GM18508 (cell line): ENCODE measurements at regions not wholly inside any gene's neighbourhood (a gene's known extent, or its start where the extent isn't known, plus 50 kb on each side); places are given as distances from the start of the nearest gene placed in this dataset.

Experiments
- ATAC-seq: cut with Tn5 transposase; IDR thresholded peaks from one replicate; pipeline ENCODE4 v1.9.1; 2021; ENCODE audit warnings: moderate number of reproducible peaks; ENCODE audit not compliant: insufficient read depth, unreplicated experiment

DNA sequence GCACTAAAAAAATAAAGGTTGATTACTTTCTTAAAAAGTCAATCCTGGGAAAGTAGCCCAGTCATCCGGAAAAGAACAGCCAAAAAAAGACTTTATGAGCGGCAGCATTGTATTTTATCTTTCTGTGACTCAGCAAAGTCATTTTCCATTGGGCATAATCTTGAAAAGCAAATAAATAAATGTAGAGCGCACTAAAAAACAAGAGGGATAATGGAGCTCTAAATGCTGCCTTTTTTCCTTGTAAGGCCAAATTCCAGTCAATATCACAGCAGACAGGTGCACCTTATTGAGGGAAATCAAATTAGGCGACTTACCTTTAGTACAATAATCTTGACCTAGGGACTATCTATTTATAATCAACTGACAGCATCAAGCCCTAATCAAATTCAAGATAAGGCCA is 266.8 kb downstream of the MTRR start:
- ATAC-seq, result no peak

DNA sequence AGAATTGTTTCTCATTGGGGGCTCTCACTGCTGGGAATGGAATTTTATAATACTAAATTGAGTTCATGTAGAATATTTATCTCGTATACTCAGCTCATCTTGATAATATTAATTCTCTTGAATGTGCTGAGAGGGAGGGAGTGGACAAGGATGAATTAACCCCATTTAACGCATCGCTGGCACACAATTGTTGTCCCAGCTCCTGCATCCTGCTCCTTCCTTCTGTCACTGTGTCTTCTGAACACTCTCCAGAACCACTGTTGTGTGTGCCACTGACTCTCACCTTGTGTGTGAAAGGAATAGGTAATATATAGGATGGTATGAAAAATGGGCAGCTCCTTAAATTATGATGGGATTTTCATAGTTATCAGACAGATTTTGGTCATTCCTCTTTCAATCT is 267.3 kb downstream of the MTRR start:
- no peak for ATAC-seq

DNA sequence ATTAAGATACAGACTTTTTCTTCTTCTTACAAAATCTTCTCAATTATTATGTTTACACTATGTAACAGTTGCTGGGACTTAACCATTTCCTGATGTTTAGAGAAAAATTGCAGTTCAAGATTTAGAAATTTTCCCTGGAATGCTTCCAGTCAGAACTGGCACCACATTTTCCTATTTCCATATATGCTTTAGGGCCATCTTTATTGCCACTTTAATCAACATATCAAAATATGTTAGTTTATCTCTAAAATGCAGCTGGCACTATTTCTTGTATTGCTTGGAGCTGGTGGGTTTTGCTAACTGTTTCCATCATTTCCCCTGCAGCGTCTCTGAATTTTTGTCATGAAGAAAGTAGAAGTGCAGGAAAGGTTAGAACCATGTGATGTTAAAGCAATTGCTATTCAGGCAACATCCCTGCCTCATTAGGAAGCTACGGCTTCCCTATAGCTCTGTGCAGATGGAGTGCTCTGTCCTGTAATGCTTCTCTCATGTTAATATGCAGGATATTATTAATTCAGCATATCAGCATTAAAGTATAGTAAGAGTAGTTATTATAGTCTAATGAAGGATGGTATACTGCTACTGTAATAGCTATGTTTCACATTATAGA is 269.1 kb downstream of the MTRR start:
- no peak for ATAC-seq

DNA sequence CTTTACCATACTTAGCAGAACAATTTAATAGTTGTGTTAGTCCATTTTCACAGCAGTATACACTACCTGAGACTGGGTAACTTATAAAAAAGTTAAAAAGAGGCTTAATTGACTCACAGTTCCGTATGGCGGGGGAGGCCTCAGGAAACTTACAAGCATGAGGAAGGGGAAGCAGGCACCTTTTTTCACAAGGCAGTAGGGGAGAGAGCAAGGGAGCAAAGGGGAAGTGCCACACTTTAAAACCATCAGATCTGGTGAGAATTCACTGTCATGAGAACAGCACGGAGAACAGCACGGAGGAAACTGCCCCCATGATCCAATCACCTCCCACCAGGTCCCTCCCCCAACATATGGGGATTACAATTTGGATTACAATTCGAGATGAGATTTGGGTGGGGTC is 269.9 kb downstream of the MTRR start:
- ATAC-seq, result no peak

DNA sequence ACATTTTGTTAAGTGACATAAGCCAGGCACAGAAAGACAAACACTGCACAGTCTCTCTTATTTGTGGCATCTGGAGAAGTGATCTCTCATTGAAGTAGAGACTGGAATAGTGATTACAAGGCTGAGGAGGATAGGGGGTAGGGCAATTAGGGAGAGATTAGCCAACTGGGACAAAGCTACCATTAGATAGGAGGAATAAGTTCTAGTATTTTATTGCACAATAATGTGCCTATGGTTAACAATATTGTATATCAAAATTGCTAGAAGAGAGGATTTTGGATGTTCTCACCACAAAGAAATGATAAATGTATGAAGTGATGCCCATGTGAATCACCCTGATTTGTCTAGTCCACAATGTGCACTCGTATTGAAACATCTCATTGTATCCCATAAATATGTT is 281.8 kb downstream of the MTRR start:
- no peak for ATAC-seq

DNA sequence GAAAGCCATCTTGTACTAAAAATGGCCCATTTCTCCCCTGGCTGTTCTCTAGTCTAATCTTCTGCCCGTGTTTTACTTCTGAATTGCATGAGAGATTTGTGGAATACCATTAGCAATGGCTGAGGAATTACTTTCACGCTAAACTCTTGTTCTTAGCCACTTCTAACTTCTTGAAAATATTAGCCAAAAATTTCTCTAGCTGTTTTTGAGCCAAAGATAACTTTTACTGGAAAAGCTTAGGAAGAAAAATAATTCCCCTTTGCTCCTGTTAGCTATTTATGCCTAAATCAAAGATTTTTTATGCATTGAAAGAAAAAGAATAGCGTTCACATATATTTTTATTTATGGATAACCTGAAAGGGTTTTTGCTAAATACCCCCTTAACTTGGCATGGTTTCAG is 287.8 kb downstream of the MTRR start:
- no peak for ATAC-seq

DNA sequence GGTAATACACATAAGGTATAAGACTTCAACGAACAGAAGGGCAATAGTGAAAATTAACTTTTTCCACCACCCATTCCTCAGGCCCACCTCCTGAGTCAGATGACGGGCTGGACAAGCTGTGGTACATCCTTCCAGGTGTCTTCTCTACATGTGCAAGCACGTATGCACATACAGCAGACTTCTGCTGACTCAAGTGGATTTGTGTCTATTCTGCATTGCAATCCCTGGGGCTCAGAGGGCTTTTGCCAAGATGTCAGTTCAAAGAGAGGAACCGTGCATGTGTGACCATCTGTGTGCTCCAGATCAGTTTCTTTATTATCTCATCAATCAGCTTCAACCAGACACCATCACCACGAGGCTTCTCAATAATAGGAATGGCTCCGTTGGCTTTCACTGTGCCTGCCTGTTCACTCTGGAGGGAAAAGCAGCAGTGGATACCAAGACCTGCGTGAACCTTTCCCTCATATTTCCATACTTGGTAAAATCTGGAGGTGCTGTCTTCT is 288.4 kb downstream of the MTRR start:
- ATAC-seq, result no peak

DNA sequence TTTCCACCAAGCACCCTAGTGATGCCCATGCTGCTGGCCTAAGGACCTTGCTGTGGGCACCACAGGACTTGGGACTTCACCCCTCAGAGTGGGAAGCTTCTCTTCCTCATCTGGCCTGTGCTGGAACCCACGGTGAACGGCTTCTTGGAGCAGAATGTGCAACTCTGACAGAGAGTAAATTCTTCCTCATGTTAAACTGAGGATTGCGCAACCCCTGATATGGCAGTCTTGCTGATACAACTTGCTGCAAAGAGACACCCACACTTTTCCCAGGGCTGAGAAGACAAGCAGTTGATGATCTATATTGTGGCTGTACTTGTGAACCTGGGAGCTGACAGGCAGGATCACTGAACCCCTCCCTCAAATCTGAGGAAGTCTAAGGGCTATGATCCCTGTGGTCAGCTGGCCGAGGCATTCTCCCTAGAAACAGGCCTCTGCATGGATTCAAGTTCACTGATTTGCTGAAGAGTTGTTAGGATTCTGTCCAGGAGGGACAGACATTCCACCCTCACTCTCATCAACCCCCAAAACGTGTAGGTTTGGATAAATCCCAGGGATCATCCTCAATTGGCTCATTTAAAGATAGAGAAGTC is 307.2 kb downstream of the MTRR start:
- ATAC-seq, result no peak

DNA sequence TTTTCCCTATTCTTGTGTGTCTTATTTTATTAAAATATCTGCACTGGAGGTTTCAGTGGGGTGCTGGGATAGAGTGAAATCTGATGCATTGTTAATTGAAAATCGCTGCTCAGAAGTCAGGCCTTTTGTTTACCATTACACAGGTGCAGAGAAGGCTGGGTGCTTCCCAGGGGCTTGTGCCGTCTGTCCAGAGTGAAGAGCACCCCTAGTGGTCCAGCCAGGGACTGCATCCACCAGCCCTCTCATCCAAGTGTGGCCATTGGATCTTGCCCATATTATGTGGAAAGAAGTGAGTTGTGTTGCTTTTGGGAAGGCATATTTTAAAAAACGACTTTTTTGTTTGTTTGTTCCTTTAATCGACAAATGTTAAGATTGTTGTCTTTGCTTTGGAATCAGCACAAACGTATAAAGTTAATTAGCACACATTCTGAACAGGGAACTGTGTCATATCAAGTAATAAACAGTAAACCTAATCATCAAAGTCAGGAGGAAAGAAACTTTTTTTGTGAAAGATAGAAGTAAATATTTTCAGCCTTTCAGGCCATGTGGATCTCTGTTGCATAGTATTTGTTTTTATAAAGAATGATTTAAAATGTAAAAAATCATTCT is 315.6 kb downstream of the MTRR start:
- ATAC-seq, result peak; percentile 92

DNA sequence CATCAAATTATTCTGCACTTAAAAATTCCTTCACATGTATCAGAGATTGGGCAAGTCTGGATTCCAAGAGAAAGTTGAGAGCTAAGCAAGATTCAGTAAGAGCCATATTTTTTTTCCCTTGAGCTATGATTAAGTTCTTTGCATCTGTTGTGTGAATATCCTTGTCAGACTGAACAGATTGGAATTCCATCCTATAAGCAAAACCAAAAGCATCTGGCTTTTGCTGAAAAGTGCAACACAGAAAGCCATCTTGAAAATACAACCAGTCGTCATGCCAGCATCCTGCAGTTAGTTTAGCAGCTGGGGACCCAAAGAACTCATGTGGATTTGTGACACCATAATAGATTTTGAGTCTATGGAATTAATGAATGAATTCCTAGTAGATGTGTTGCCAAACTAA is 316.9 kb downstream of the MTRR start:
- no peak for ATAC-seq

DNA sequence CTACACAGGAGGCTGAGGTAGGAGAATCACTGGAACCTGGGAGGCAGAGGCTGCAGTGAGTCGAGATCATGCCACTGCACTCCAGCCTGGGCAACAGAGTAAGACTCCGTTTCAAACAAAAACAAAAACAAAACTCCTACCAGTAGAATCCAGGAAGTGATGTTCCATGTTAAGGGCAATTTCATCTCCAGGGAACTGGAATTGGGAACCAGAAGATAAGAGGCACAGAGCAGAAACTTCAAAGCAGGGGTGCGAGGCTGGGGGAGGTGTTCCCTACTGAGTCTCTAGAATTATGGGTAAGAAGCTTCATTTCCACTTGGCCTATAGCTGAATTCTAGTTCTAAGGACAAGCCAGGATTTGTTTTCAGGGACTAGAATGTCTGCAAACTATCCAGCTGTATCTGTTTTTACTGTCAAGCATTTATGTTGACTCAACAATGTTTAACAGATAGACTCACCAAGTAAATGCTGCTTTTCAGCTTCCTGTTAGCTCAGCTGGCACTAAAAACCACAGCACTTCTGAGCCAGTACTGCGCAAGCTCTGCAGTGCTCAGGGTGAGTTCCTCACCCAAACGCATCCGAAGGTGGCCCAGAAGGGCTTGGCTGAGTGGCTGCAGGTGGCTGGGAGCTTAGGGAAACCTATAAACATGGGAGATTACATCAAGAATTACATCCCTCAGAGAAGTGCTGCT is 320.1 kb downstream of the MTRR start:
- no peak for ATAC-seq

DNA sequence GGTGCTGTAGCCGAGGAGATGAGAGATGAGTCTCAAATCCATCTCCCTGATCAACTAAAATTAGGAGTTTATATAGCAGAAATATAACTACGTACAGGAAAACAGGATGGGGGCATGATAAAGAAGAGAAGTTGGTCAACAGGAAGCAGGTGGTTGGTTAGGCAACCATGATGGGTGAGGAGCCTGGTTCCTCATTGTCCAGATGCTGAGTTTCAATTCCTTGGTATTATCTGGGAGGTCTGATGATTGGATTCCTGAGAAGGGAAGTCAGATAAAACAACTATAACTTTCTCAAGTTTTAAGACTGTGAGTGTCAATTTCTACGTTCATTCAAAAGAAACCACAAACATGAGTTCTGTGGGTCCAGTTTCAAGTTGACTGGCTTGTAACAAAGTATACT is 323.9 kb downstream of the MTRR start:
- ATAC-seq, result no peak

DNA sequence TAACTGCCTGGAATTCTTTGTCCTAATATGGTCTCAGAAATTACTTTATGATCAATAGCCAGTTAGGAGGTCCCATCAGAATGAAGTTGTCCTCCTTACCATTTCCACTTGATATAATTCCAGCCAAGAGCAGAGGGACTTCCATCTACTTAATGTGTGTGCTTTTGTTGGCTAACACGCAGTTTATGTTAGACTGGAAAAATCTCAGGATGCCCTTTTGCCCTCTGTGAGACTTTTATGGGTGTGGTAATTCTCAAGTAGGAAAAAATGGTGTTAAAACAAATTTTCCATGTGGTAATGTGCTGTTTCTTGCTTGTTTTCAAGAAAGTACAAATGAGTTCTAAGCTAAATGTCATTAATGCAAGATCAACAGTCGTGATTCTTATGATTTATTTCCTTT is 327.1 kb downstream of the MTRR start:
- ATAC-seq, result no peak

DNA sequence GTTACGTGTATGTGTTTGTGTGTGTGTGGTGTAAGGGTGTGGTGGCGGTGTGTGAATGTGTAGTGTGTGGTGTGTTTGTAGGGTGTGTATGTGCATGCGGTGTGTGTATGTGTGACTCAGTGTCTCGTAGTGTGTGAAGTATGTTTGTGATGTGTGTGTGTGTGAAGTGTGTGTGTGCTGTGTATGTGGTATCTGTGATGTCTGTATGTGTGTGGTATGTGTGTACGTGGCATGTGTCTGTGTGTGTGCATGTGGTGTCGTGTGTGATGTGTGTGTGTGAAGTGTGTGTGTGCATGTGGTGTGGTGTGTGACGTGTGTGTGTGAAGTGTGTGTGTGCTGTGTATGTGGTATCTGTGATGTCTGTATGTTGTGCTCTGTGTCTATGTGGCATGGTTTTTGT is 339.4 kb downstream of the MTRR start:
- ATAC-seq, result no peak

DNA sequence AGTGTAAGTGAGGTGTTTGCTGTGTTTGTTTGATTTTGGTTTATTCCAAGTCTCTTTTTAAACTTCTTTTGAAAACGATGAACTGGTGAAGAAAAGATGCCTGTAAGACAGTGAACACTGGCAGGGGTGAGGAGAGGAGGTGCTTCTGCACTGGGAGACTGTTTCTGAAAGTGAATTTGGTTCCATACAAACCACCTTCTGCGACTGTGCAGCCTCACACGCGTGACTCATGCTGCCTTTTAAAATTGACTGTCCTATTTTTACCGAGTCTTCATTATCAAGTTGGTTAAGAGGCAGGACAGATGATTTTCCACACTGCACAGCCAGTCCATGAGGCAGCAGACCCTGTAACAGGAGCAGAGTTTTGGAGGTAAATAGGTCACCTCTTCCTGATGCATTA is 340.6 kb downstream of the MTRR start:
- ATAC-seq, result no peak

DNA sequence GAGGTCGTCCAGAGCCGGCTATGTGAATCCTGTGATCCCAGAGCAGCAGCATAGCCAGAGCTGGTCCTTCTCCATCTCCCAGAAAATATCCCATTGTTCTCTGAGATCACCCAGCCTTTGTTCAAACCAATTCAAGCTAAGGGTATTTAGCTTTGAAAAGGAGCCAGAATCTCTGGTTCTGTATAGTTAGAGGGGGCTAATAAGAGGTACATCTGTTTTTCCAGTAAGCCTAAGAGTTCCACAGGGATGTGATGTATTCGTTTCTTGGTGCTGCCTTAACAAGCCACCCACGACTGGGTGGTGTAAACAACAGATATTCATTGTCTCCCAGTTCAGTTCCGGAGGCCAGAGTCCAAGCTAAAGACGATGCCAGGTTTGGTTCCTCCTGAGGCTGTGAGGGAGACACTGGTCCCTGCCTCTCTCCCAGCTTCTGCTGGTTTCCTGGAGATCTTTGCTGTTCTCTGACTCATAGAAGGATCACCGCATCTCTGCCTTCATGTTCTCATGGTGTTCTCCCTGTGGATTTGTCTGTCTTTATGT is 344.8 kb downstream of the MTRR start:
- ATAC-seq, result no peak

DNA sequence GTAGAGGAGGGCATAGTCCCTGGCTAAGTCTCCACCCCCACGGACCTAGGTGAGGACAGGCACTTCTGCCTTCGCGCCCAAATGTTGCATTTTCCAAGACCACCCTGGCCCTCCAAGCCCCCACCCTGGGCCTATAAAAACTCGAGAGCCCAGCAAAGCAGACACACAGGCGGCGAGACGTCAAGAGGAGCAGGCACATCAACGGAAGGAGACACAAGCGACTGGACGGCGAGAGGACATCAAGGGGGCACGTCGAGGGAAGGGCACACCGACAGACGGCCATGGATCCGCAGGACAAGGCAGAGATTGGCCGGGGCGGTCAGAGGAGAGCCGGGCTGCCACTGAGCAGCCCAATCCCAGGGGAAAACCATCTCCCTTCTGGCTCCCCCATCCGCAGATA is 348.0 kb downstream of the MTRR start:
- ATAC-seq, result no peak

DNA sequence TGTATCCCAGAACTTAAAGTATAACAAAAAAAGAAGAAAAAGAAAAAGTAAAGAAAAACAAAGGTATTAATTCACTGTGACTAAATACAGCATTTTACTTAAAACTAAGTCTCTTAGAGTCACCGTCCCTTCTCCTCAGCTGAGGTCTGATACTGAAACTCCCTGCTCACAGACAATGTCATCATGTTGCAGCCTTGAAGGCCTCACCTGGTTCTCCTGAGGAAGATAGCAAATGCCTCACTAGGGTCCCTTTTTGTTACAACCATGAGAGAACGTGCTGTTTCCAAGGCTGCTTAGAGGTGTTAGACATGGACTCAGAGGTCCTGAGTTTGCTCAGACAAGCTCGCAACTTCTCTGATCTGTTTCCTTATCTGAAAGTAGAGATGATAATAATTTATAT is 357.2 kb downstream of the MTRR start:
- no peak for ATAC-seq

DNA sequence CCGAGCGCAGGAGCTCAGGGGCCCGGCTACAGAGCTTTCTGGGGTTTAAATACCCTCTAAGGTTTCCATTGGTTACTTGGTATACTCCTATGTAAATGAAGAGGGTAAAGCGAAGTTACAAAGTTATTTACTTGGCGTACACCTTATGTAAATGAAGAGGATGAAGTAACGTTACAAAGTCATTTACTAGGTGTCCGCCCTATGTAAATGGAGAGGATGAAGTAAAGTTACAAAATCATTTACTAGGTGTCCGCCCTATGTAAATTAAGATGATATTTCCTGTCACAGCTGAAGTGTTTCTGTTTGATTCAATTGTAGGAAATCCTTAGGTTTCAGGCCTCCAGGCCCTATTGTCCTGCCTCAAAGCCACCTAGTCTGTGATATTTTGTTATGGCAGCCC is 358.2 kb downstream of the MTRR start:
- ATAC-seq, result no peak

DNA sequence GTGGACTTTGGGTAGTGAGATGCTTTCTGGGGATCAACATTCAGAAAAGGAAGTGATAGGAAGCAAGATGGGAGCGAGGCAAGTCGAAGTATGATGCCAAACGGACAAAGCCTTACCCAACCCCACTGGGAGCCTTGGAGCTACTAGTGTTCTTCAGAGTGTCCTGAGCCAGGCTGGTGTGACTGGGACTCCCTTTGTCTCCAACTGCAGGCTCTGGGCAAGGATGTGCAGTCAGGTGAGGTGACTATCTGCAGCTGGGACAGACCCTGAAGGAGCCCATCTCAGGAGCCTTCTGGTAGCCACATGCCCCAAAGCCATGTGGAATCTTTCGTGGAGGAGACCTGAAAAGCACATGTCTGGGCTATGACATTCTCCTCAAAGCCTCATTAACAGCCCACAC is 360.6 kb downstream of the MTRR start:
- no peak for ATAC-seq

DNA sequence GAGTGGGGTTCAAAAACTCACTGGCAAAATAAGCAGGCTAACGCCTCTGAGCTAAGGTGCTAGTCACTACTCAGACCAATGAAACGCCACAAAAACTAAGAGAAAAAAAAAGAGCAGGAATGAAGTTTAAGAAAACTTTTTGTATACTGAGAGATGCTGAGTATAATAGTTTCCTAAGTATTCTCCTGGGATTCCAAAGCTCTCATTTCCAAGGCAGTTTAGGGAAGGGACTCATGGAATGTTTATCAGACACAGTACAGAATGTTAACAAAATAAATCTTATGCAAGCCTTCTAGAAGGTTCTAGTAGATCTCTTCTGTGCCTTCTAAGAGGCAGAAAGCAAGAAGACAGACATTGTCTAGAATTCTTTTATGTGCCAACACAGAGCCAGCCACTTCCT is 361.9 kb downstream of the MTRR start:
- ATAC-seq, result no peak
